Activated naive CD8-positive, alpha-beta T cell treated with anti-CD3 and anti-CD28 coated beads, Interleukin-2, amount 50 U/mL, for 24 hours (primary cell): ENCODE measurements at regions not wholly inside any gene's neighbourhood (a gene's known extent, or its start where the extent isn't known, plus 50 kb on each side); places are given as distances from the start of the nearest gene placed in this dataset.
"Not testable (repeated sequence)": the region's sequence is repeated elsewhere in the genome, so short reads cannot be mapped to it uniquely, and the experiment has no call there.

Experiments used
- ATAC-seq: fragments of 150-1000 bp; cut with Tn5 transposase; one replicate; pipeline ENCODE4 v1.10.0; 2021
- DNase-seq: peaks from one replicate; pipeline ENCODE4 v3.0.0; 2021
- H3K27ac Mint-ChIP-seq: one replicate; pipeline ENCODE4 v1.8.0; 2021; ENCODE audit warnings: mild to moderate bottlenecking, mixed read lengths
- H3K27me3 Mint-ChIP-seq: one replicate; pipeline ENCODE4 v1.8.0; 2021; ENCODE audit warnings: mixed read lengths
- H3K36me3 Mint-ChIP-seq: one replicate; pipeline ENCODE4 v1.8.0; 2021; ENCODE audit warnings: low read depth, mixed read lengths
- H3K4me1 Mint-ChIP-seq: one replicate; pipeline ENCODE4 v1.8.0; 2021; ENCODE audit warnings: mixed read lengths
- H3K4me3 Mint-ChIP-seq: one replicate; pipeline ENCODE4 v1.8.0; 2021; ENCODE audit warnings: mild to moderate bottlenecking, moderate library complexity, mixed read lengths
- H3K9me3 Mint-ChIP-seq: one replicate; pipeline ENCODE4 v1.8.0; 2021; ENCODE audit warnings: mixed read lengths

DNA sequence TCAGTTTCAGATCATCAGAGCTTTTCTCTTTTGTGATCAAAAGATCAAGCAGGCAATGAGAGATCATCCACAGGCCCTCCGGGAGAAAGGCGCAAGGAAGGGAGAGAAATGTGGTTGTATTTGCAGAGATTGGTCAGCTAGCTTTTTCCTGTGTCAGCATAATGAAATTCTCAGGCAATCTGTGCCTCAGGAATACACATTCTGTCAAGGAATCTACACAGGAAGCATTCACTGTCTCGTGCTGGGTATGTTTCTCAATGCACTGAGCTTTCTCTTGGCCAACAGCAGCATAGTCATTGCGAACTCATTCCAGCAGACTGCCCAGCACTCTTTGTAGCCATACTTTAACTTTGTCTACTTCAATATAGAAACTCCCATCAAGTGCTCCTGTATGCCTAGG, 413.7 kb downstream of the PPP3CA start:
- Mint-ChIP-seq H3K9me3 (no peaks in the 10 kb centered on the region), H3K27ac (no peak overlapping the region), H3K27me3 (peaks cover 2% of the 10 kb centered on the region), H3K36me3 (no peaks in the 10 kb centered on the region), H3K4me1 (peaks cover 6% of the 10 kb centered on the region), H3K4me3 (no peak overlapping the region)
- DNase-seq (no peak), ATAC-seq (no peak)

GRCh38 chr4:100929758-100930157, 411.9 kb upstream of the EMCN start:
- Mint-ChIP-seq H3K36me3 (no peaks in the 10 kb centered on the region), H3K27me3 (no peaks in the 10 kb centered on the region), H3K27ac (no peak overlapping the region), H3K4me1 (peaks cover 6% of the 10 kb centered on the region), H3K4me3 (no peak overlapping the region), H3K9me3 (no peaks in the 10 kb centered on the region)
- DNase-seq = no peak
- no peak for ATAC-seq

DNA sequence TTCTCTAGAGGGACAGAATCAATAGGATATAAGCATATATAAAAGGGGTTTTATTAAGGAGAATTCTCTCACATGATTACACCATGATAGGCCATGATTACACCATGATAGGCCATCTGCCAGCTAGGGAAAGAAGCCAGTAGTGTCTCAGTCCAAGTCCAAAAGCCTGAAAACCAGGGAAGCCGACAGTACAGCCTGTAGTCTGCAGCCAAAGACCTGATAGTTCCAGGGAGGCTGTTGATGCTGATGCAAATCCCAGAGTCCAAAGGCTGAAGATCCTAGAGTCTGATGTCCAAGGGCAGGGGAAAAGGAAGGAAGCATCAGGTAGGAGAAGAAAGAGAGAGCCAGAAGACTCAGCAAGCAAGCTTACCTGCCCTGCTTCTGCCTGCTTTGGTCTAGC, 411.3 kb upstream of the EMCN start:
- Mint-ChIP-seq H3K36me3 (no peaks in the 10 kb centered on the region), H3K27ac (no peak overlapping the region), H3K4me3 (no peak overlapping the region), H3K27me3 (peaks cover 2% of the 10 kb centered on the region), H3K4me1 (peaks cover 6% of the 10 kb centered on the region), H3K9me3 (peaks cover 4% of the 10 kb centered on the region)
- ATAC-seq (no peak), DNase-seq (no peak)

GRCh38 chr4:100926039-100926717, 408.4 kb upstream of the EMCN start:
- DNase-seq (no peak), ATAC-seq (no peak)
- no peak overlapping the region for H3K27ac Mint-ChIP-seq
- peaks cover 10% of the 10 kb centered on the region for H3K9me3 Mint-ChIP-seq
- no peak overlapping the region for H3K4me3 Mint-ChIP-seq
- no peaks in the 10 kb centered on the region for H3K36me3 Mint-ChIP-seq
- H3K4me1 Mint-ChIP-seq = no peaks in the 10 kb centered on the region
- peaks cover 6% of the 10 kb centered on the region for H3K27me3 Mint-ChIP-seq

GRCh38 chr4:100913685-100914084, 395.9 kb upstream of the EMCN start:
- no peaks in the 10 kb centered on the region for H3K36me3 Mint-ChIP-seq
- DNase-seq (no peak), ATAC-seq (no peak)
- peaks cover 12% of the 10 kb centered on the region for H3K27me3 Mint-ChIP-seq
- H3K27ac Mint-ChIP-seq = no peak overlapping the region
- H3K9me3 Mint-ChIP-seq = no peaks in the 10 kb centered on the region
- H3K4me3 Mint-ChIP-seq = no peak overlapping the region
- no peaks in the 10 kb centered on the region for H3K4me1 Mint-ChIP-seq

GRCh38 chr4:100908540-100908939, 390.7 kb upstream of the EMCN start:
- no peaks in the 10 kb centered on the region for H3K4me1 Mint-ChIP-seq
- DNase-seq = no peak
- no peaks in the 10 kb centered on the region for H3K9me3 Mint-ChIP-seq
- H3K4me3 Mint-ChIP-seq = no peak overlapping the region
- no peaks in the 10 kb centered on the region for H3K27me3 Mint-ChIP-seq
- H3K27ac Mint-ChIP-seq = no peak overlapping the region
- H3K36me3 Mint-ChIP-seq = no peaks in the 10 kb centered on the region
- no peak for ATAC-seq

DNA sequence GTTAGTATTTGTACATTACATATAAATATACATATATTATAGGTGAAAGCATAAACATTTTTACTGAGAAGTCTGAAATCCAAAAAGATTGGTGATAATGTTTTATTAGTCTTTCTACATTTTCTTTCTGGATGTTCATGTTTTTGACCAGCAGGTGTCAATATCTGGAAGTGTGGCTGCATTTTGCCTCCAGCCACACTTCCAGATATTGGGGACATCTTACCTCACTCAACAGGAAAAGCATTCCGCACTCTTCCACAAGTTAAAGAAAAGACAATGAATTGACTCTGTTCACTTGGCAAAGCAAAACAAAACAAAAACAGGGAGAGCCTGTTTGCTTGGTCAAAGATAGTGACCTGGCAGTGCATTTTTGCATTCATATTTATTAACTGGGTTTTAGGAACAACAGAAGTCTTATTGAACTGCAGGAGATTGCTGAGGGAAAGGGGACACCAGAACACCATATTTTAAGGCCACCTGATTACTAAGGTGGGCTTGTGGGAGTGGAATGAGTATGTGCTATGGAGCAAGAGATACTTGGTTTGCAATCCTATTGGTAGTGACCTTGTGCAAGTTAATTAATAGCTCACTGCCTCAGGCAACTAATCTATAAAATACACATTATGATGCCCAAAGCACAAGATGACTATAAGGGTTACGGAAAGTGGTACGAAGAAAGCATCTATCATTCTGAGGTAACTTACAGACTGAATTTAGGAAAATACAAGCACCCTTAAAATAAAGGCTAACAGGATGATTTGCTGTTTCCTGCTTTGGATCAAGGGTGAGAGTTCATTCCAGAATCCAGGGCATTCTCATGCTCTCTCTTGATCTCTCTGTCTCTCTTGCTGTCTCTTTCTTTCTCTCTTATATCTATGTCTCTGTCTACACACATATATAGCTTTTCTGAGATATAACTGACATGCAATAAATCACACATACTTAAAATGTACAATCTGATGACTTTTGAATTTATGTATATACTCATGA, 389.9 kb upstream of the EMCN start:
- Mint-ChIP-seq H3K27me3 (no peaks in the 10 kb centered on the region), H3K36me3 (no peaks in the 10 kb centered on the region), H3K9me3 (no peaks in the 10 kb centered on the region), H3K4me3 (no peak overlapping the region), H3K27ac (no peak overlapping the region), H3K4me1 (no peaks in the 10 kb centered on the region)
- DNase-seq (no peak), ATAC-seq (no peak)

DNA sequence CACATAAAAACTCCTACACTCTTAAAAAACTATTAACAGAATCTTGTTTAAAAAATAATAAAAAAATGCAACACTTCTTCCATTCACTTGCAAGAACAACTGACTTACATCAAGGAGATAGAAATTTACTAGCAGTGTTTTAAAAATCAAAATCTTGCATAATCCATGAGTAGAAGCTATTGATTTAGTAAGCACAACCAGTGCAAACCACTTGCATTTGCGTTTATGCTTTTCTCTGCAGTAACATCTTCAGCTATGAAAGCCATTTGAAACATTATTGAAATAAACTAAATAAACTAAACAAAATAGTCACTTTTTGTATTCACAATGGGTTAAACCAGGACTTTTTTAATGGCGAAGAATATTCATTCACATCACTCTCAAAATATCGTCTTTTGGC, 389.2 kb upstream of the EMCN start:
- Mint-ChIP-seq H3K27ac (no peak overlapping the region), H3K9me3 (no peaks in the 10 kb centered on the region), H3K27me3 (peaks cover 3% of the 10 kb centered on the region), H3K36me3 (no peaks in the 10 kb centered on the region), H3K4me3 (no peak overlapping the region), H3K4me1 (no peaks in the 10 kb centered on the region)
- ATAC-seq (no peak), DNase-seq (no peak)

DNA sequence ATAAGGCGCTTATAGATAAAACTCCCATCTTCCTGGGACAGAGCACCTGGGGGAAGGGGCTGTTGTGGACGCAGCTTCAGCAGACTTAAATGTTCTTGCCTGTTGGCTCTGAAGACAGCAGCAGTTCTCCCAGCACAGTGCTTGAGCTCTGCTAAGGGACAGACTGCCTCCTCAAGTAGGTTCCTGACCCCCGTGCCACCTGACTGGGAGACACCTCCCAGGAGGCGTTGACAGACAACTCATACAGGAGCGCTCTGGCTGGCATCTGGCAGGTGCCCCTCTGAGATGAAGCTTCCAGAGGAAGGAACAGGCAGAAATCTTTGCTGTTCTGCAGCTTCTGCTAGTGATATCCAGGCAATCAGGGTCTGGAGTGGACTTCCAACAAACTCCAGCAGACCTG, 383.1 kb upstream of the EMCN start:
- not testable (repeated sequence) for H3K27me3 Mint-ChIP-seq, H3K9me3 Mint-ChIP-seq, H3K36me3 Mint-ChIP-seq, ATAC-seq, H3K4me3 Mint-ChIP-seq, H3K4me1 Mint-ChIP-seq, H3K27ac Mint-ChIP-seq, DNase-seq

DNA sequence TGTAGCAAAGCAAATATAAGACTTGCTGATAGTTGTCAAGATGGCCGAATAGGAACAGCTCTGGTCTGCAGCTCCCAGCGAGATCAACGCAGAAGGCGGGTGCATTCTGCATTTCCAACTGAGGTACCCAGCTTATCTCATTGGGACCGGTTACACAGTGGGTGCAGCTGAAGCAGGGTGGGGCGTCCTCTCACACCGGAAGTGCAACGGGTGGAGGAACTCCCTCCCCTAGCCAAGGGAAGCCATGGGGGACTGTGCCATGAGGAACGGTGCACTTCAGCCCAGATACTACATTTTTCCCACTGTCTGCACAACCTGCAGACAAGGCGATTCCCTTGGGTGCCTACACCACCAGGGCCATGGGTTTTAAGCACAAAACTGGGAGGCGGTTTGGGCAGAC, 382.3 kb upstream of the EMCN start:
- ATAC-seq (no peak), DNase-seq (no peak)
- no peaks in the 10 kb centered on the region for H3K36me3 Mint-ChIP-seq
- H3K4me3 Mint-ChIP-seq = no peak overlapping the region
- H3K27ac Mint-ChIP-seq = no peak overlapping the region
- peaks cover 5% of the 10 kb centered on the region for H3K27me3 Mint-ChIP-seq
- peaks cover 10% of the 10 kb centered on the region for H3K4me1 Mint-ChIP-seq
- no peaks in the 10 kb centered on the region for H3K9me3 Mint-ChIP-seq

DNA sequence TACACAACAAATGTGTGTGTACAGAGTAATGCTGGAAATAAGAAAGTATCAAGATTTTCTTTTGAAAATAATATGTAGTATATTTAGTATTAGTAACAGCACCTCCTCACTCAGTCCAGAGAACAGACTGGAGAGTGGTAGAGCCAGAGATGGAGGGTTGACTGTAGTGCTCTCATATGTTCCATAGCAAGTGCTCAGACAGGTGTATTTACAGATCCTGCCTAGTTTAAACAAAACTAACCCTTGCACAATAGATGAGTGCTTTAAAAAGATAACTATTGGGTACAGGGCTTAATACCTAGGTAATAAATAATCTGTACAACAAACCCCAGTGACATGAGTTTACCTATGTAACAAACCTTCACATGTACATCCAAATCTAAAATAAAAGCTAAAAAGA, 381.0 kb upstream of the EMCN start:
- H3K4me3 Mint-ChIP-seq = no peak overlapping the region
- H3K27ac Mint-ChIP-seq = no peak overlapping the region
- peaks cover 14% of the 10 kb centered on the region for H3K4me1 Mint-ChIP-seq
- no peaks in the 10 kb centered on the region for H3K36me3 Mint-ChIP-seq
- DNase-seq = no peak
- peaks cover 5% of the 10 kb centered on the region for H3K27me3 Mint-ChIP-seq
- peaks cover 2% of the 10 kb centered on the region for H3K9me3 Mint-ChIP-seq
- ATAC-seq = no peak

DNA sequence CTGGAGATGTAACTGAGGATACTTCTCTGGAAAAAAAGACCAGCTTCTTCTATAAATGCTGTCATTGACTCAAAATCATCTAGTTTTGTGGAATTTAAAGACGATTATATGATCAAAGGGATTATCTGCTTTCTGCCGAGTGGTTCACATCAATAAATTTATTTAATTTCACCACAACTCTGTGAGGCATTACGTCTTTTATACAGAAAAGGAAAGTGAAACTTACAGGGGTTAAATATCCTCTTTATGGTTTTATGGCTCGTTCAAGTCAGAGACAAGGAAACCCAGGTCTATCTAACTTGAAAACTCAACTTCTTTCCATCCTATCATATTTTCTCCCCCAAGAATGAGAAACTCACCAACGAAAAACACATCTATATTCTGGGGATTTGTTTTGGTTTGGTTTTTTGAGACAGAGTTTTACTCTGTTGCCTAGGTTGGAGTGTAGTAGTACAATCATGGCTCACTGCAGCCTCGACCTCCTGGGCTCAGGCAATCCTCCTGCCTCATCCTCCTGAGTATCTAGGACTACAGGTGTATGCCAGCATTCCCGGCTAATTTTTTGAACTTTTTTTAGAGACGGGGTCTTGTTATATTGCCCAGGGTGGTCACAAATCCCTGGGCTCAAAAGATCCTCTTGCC, 377.9 kb upstream of the EMCN start:
- Mint-ChIP-seq H3K27me3 (no peaks in the 10 kb centered on the region), H3K9me3 (peaks cover 3% of the 10 kb centered on the region), H3K36me3 (no peaks in the 10 kb centered on the region), H3K27ac (no peak overlapping the region), H3K4me3 (peak overlapping the region; percentile 59), H3K4me1 (peaks cover 14% of the 10 kb centered on the region)
- ATAC-seq (peak; percentile 68), DNase-seq (no peak)

GRCh38 chr4:100894339-100894870, 376.6 kb upstream of the EMCN start:
- ATAC-seq (no peak), DNase-seq (no peak)
- Mint-ChIP-seq H3K4me1 (peaks cover 14% of the 10 kb centered on the region), H3K36me3 (no peaks in the 10 kb centered on the region), H3K9me3 (peaks cover 9% of the 10 kb centered on the region), H3K27ac (no peak overlapping the region), H3K27me3 (no peaks in the 10 kb centered on the region), H3K4me3 (no peak overlapping the region)

DNA sequence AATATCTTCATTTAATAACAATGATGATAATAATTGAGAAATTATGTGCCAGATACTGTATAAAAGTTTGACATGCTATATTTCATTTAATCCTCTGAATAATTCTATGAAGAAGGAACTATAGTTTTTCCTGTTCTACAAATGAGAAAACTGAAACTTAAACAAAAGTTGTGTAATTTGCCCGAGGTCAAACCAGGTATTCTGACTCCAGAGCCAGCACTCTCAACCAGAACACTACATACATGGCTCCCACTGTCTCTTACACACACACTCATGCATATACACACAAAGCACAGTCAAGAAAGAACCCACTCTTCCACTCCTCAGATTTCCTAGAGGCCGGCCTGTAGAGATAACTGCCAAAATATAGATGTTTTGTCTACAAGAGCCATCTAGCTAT, 374.0 kb upstream of the EMCN start:
- peaks cover 14% of the 10 kb centered on the region for H3K4me1 Mint-ChIP-seq
- H3K36me3 Mint-ChIP-seq = no peaks in the 10 kb centered on the region
- no peak overlapping the region for H3K27ac Mint-ChIP-seq
- ATAC-seq = no peak
- H3K4me3 Mint-ChIP-seq = no peak overlapping the region
- H3K27me3 Mint-ChIP-seq = peaks cover 4% of the 10 kb centered on the region
- no peak for DNase-seq
- H3K9me3 Mint-ChIP-seq = peaks cover 18% of the 10 kb centered on the region
